ENCODE measurements at regions not wholly inside any gene's neighbourhood (a gene's known extent, or its start where the extent isn't known, plus 50 kb on each side); places are given as distances from the start of the nearest gene placed in this dataset.

DNA sequence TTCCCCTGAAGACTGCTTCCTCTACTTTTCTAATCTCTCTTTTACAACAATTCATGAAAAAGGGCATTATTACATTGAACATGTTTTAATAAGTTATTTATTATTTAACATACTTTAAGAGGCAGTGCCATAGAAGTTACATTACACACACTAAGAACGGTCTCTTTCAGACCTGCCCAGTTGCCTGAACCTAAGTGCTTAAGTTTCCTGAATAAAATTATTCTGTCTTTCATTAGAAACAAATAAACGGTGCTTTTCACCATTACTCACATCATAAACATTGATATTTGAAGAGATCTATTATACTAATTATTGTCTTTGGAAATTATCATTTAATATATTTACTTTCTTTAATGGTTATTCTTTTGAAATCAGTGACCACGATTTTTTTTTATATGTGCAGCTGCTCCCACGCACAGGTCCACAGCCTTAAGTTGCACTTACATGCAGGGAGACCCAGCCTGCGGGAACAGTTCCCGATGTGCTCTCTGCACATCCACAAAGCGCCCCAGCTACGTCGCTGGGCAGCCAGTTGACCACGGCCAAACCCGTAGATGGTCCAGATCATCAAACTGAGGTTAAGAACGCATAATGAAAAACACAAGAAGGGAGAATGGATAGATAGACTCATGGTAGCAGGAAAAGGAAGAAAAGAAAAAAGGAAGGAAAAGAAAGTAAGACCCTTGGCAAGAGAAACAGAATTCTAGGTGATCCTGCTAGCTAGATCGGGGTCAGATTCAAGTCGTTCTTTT lies 437.0 kb upstream of the MGMT start:
- ChIA-PET CTCF (interaction anchor here (2.4 kb wide), 1 partner anchor 942 kb away, joined by 19 read pairs; no protein-coding TSS in a partner anchor), POLR2A (no interaction called here)
- no peak overlapping the region for H3K4me3 ChIP-seq (ENCODE audit: low read depth, low read length)
- TF ChIP-seq, protein P1, sequence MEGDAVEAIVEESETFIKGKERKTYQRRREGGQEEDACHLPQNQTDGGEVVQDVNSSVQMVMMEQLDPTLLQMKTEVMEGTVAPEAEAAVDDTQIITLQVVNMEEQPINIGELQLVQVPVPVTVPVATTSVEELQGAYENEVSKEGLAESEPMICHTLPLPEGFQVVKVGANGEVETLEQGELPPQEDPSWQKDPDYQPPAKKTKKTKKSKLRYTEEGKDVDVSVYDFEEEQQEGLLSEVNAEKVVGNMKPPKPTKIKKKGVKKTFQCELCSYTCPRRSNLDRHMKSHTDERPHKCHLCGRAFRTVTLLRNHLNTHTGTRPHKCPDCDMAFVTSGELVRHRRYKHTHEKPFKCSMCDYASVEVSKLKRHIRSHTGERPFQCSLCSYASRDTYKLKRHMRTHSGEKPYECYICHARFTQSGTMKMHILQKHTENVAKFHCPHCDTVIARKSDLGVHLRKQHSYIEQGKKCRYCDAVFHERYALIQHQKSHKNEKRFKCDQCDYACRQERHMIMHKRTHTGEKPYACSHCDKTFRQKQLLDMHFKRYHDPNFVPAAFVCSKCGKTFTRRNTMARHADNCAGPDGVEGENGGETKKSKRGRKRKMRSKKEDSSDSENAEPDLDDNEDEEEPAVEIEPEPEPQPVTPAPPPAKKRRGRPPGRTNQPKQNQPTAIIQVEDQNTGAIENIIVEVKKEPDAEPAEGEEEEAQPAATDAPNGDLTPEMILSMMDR (IDR thresholded peaks at IDR 0.05; ENCODE audit: low read depth, low read length): no peak
- DNase-seq (ENCODE audit: low read depth, low spot score): no peak
- H3K27me3 ChIP-seq (ENCODE audit: control insufficient read depth, insufficient read depth, low read length): no peaks in the 10 kb centered on the region
- H3K9me3 ChIP-seq (ENCODE audit: control insufficient read depth, insufficient read depth, low read length): peaks cover 22% of the 10 kb centered on the region
- no peak overlapping the region for H3K27ac ChIP-seq (ENCODE audit: low read depth, low read length)

DNA sequence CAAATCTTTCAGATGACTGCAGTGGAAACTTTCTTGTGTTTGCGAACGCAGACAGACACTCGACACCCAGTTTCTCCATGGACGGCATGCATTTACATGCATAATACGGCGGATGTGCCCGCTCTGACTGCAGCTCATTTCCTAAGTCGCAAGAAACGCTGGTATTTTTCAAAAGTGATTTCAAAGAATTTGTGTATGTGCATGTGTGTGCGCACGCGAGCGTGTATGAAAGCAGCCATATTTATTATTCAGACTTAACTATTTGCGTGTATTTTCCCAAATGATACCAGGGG lies 436.5 kb upstream of the MGMT start:
- ChIA-PET CTCF (interaction anchor here (1.0 to 2.4 kb wide), 2 partner anchors 941 to 1098 kb away, joined by 3 to 19 read pairs; no protein-coding TSS in a partner anchor), POLR2A (no interaction called here)
- TF ChIP-seq, protein P1 (IDR thresholded peaks at IDR 0.05; ENCODE audit: low read depth, low read length): no peak
- no peak for DNase-seq (ENCODE audit: low read depth, low spot score)
- Histone ChIP-seq H3K4me3 (ENCODE audit: low read depth, low read length) (no peak overlapping the region), H3K27ac (ENCODE audit: low read depth, low read length) (no peak overlapping the region), H3K9me3 (ENCODE audit: control insufficient read depth, insufficient read depth, low read length) (peaks cover 19% of the 10 kb centered on the region), H3K27me3 (ENCODE audit: control insufficient read depth, insufficient read depth, low read length) (no peaks in the 10 kb centered on the region)

DNA sequence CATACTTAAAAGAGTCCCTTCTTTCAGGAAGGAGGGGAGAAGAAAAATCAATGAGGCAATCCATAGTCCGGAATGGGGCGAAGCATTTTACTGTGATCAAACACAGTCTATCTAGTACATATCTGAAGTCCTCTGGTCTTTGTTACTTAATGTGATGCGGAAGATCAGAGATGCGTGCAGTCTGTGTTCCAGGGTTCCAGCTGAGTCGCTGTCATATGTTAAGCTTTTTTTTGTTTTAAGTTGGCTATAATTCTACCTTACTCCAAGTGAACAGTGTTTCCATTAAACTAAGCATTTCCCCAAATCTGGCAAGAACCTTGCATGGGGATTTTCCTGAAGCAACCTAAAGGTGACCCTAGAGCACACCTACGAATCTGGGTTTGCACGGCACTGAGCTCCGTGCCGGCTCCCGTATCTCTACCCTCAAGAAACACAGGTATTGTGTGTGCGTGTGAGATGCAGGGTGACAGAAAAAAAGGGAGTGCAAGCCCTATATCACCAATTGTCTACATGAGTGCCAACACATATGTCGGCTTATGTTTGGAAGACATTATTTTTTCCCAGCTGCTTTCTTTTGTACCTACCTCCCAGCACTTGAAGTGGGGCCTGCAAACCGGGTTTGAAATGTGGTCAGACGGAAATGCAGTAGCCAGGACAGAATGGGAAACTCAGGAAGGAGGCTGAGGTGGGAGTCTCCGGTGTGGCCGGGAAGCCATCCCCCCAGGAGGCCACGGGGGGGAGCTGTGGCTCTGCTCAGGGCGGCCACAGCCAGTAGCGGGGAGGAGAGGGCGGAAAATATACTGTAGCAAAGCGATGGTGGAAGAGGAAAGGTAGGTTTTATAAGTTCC lies 435.8 kb upstream of the MGMT start:
- H3K27me3 ChIP-seq (ENCODE audit: control insufficient read depth, insufficient read depth, low read length): no peaks in the 10 kb centered on the region
- POLR2A ChIA-PET: no interaction called here

DNA sequence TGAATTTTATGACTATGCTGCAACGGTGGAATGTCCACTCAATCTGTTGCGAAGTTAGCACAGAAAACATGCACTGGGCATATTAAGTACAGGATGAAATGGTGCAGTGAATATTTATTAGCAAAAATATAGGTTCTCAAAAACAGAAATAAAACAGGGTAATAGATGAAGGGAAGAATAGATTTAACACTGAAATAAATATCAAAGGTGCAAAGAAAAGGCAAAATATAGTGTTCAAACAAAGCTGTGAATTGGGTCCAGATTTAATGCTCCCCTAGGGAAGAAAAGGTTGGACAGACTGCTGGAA lies 435.2 kb upstream of the MGMT start:
- POLR2A ChIA-PET: no interaction called here
- TF ChIP-seq, protein P1 (IDR thresholded peaks at IDR 0.05; ENCODE audit: low read depth, low read length): no peak
- no peak for DNase-seq (ENCODE audit: low read depth, low spot score)
- no peak overlapping the region for H3K27ac ChIP-seq (ENCODE audit: low read depth, low read length)
- CTCF ChIA-PET: interaction anchor here (1.1 to 2.4 kb wide), 2 partner anchors 940 to 1148 kb away, joined by 5 to 19 read pairs; no protein-coding TSS in a partner anchor
- H3K27me3 ChIP-seq (ENCODE audit: control insufficient read depth, insufficient read depth, low read length): no peaks in the 10 kb centered on the region
- H3K9me3 ChIP-seq (ENCODE audit: control insufficient read depth, insufficient read depth, low read length): peaks cover 12% of the 10 kb centered on the region
- H3K4me3 ChIP-seq (ENCODE audit: low read depth, low read length): no peak overlapping the region

More for the DNA sequence above, 435.8 kb upstream of the MGMT start:
- Histone ChIP-seq H3K4me3 (ENCODE audit: low read depth, low read length) (no peak overlapping the region), H3K27ac (ENCODE audit: low read depth, low read length) (no peak overlapping the region), H3K9me3 (ENCODE audit: control insufficient read depth, insufficient read depth, low read length) (peaks cover 12% of the 10 kb centered on the region)
- DNase-seq (ENCODE audit: low read depth, low spot score): no peak
- TF ChIP-seq, protein P1 (IDR thresholded peaks at IDR 0.05; ENCODE audit: low read depth, low read length): peak; percentile 69
- CTCF ChIA-PET: interaction anchor here (1.0 to 2.4 kb wide), 3 partner anchors 941 to 1149 kb away, joined by 3 to 19 read pairs (median 5); no protein-coding TSS in a partner anchor
